ENCODE measurements at regions not wholly inside any gene's neighbourhood (a gene's known extent, or its start where the extent isn't known, plus 50 kb on each side); places are given as distances from the start of the nearest gene placed in this dataset.
"Not testable (repeated sequence)": the region's sequence is repeated elsewhere in the genome, so short reads cannot be mapped to it uniquely, and the experiment has no call there.

- TF ChIP-seq CEBPB (IDR thresholded peaks at IDR 0.05; ENCODE audit: low read depth, low read length); FOS (IDR thresholded peaks at IDR 0.05; ENCODE audit: low read depth, low read length); CTCF (conservative IDR thresholded peaks at IDR 0.05; ENCODE audit: low read depth, low read length); RAD21 (IDR thresholded peaks at IDR 0.05; ENCODE audit: low read length): not testable (repeated sequence)
Measured at GRCh38 chrX:63179852-63180251, 171.3 kb downstream of the SPIN4 start.
